Amniotic stem cell (primary cell): ENCODE measurements at regions not wholly inside any gene's neighbourhood (a gene's known extent, or its start where the extent isn't known, plus 50 kb on each side); places are given as distances from the start of the nearest gene placed in this dataset.
"Not testable (repeated sequence)": the region's sequence is repeated elsewhere in the genome, so short reads cannot be mapped to it uniquely, and the experiment has no call there.

Experiments used
- DNase-seq: peaks from one replicate; lab custom pipeline; 2025; lab: John Stamatoyannopoulos, UW

DNA sequence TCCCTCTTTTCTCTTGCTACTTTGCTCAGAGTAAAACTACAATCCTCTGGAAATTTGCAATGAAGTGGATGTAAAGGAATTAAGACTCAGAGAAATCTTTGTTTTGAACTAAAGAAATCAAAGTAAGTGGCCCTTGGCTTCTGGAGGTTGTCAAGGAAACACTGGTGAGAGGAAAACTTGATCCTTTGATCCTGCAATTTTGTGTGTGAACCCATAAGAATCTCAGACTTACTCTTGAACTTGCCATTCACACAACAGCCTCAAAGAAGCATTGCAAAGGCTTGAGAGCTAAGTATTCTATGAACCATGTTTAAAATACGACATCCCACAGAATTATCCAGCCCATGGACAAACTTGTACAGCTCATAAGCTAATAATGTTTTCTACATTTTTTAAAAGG is 827.5 kb downstream of the TAF11L14 start:
- no peak for DNase-seq

DNA sequence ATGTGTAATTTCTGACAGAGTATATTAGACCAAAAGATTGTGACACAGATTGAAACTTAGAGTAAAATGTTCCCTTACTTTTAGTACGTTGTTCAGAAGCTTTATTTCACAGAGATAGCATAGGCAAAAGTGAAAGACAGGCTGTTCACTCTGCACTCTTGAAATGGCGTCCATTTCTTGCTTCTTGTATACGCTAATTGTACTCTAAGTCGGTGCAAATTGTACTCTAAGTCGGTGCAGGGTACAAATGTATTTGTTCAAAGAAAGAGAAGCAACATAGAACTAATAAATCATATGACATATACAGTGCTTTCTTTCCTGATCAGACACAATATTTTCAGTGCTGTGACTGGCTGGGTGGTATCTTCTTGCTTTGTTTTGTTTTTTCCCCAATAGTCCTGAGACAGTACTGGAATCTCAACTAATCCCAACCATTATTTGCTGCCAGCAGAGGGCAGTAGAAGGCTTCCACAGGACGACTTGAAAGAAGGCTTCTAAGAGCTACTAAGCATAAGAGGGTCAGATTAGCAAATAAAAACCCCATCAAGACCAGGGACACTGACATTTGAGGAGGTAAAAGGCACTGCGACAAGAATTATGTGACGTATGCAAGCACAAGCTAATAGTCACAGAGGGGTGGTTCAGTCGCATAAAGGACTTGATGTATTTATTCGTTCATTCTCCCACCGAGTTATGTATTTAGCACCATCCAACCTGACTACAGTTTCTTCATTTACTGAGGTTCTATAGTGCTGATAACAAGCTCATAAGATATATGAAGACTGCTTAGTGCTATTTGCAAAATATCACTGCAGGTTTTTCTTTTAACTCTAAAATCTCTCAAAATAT is 831.8 kb downstream of the TAF11L14 start:
- DNase-seq: peak; percentile 0

DNA sequence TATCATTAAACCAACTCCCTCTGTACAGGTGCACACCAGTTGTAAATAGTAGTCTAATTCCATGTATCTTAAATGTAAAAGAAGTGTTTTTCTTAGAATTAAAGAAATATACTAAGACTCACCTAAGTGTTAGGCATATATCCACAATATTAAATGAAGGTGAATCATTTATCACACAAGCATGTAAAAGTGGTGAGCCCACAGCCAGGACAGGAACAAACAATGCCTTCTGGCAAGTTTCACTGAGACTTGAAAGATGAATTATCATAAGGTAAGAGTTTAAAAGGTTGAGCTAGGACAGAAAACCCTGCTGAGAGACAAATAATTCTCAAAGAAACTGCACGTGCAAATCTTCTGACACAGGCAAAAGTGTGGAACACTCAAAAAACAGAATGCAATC is 832.5 kb downstream of the TAF11L14 start:
- no peak for DNase-seq

DNA sequence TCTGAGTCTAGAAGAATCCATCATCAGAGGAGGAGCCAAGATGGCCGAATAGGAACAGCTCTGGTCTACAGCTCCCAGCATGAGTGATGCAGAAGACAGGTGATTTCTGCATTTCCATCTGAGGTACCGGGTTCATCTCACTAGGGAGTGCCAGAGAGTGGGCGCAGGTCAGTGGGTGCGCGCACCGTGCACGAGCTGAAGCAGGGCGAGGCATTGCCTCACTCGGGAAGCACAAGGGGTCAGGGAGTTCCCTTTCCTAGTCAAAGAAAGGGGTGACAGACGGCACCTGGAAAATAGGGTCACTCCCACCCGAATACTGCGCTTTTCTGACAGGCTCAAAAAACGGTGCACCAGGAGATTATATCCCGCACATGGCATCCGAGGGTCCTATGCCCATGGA is 837.5 kb downstream of the TAF11L14 start:
- not testable (repeated sequence) for DNase-seq

DNA sequence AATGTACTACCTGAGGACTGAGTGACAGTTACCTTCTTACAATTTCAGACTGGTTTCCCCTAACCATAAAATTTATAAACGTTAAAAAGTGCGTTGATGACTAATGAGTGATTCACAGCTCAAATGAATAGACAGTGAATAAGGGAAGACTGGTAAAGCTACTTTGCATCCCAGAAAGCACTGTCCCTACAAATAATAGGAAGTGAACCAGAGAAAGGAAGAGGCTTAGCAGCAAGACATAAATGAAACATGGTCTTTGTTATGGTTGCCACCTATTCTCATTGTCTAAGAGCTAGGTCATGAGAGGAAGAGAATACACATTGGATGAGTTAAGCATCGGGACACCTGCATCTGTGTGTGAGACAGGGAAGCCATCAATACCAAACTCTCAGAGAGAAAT is 849.2 kb downstream of the TAF11L14 start:
- DNase-seq: no peak

DNA sequence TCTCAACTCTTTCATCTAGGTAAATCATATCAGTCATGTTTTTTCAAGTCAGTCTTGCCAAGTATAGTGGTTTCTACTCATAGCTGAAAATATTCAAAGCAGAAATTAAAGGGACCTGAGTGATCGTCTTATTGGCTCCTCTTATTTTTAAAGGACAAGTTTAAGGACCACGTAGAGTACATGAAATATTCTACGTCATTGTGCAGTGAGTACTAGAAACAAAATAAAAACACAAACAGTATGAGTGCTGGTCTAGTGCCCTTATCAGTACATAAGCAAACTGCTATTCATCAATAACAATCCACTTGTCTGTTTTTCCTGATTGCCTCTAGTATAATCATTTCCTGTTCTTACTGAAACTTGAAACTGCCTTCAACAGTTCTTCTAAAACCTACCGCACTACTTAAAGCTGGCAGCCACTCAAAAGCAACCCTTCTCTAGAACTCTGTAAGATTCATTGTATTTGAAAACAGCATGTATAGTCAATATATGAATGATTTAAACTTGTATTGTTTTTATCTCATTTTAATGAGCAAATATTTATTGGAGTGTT is 853.7 kb downstream of the TAF11L14 start:
- DNase-seq: no peak

DNA sequence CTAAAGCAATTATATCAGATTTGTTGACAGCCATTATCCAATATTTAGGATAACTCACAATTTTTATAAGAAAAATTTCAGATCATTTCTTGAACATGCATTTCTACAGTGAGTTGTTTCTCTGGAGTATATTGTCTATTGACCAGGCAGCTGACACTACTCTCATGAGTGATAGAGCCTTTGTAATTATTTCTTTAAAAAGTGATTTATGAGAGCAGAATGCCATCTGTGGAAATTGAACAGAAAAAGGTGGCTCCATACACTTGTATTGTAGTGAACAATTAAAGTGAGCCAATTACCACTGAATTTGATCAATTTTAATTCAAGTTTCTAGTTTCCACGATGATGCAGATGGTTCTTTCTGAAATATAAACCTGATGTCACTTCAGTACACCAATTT is 855.4 kb downstream of the TAF11L14 start:
- DNase-seq: no peak

DNA sequence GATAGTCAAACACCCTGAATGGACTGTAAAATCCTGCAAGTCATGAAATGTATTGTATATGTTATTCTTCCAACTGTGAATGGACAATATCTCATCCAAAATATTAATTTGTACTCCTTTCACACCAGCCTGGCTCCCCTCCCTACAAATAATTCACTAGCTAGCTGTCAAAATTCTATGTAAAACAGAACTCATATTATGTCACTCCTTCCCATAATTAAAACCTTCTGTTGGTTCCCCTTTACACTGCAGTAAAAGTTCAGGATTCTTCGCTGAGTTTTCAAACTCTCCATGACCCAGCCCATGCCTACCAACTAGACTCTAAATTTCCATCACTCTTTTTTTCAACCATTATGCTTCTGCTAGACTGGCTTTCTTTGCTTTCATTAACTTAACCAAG is 857.1 kb downstream of the TAF11L14 start:
- DNase-seq: no peak

DNA sequence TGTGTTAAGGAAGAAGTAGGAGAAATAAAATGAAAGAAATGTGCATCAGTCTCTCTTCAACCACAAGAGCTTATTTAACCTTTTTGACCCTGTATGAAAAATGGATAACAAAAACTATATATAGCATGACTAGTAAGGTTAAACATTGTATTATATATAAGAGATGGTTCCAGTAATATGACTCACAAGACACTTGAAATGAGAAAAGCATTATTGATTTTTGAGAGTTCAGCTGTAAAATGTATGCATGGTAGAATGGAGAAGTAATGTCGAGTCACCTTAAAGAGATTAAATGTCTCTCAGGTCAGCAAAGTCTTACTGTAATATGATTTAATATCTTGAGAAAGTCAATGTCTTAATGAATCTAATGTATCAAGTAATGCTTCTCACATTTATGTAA is 860.9 kb downstream of the TAF11L14 start:
- DNase-seq: no peak

DNA sequence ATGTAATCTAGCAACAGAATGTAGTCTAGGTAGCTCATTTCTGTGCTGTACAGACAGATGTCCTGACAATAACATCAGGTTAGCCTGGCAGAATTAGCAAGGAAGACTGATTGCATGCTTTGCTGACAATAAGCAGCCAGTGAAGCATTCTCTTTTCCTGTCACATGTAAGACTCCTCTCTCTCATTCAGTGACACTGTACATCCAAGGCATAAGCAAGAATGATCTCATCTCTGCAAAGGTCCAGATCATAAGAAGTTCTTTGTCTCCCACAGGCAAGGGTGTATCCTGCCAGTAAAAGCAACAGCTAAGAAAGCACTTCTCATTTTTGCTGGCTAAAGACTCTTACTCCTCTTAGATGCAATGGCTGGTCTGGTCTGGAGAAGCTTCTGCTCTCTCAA is 861.8 kb downstream of the TAF11L14 start:
- no peak for DNase-seq

DNA sequence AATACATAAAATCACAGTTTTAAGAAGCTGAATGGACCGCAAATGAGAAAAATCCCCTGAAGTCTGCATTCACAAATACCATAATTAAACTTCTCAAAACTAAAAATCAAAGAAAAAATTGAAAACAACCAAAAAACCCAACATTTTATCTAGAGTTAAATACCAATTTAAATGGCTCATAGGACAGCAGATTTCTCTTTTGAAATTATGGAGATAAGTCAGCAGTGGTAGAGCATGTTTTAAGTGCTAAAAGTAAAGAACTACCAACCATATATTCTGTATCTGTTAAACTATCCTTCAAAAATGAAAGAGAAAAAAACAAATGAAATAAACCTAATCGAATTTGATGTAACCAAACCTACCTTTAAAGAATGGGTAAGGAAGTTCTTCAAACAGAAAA is 862.8 kb downstream of the TAF11L14 start:
- no peak for DNase-seq

DNA sequence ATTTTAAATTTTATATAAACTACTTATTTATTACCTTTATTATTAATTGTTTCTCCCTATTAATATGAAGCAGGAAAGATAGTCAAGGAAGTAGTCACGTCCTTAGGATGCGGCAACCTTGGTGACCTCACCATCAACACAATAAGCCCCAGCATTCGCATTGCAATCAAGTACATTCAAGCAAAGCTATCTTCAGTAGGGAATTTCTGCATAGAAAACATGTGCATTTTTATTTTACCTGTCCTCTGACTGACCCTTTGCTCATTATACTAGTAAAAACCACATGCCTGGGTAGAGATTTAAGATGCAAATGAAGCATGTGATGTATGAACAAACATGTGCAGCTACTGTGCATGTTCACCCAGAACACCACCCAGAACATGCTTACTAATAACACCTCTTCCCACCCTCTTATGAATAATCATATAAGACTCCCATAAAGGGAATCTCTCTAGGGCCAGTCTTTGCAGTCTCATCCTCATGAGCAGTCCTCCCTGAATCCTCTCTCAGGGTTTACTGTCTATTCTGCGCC is 869.6 kb downstream of the TAF11L14 start:
- DNase-seq: no peak

DNA sequence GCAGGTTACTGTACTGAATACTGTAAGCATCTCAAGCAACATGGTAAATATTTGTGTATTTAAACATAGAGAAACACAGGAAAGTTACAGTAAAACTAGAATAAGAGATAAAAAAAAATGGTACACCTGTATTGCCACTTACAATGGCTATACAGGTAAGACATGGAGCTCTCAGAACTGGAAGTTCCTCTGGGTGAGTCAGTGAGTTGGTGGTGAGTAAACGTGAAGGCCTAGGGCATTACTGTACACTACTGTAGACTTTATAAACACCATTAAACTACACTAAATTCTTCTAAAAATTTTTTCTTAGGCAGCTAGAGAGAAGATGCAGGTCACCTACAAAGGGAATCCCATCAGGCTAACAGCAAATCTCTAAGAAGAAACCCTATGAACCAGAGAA is 872.9 kb downstream of the TAF11L14 start:
- no peak for DNase-seq

DNA sequence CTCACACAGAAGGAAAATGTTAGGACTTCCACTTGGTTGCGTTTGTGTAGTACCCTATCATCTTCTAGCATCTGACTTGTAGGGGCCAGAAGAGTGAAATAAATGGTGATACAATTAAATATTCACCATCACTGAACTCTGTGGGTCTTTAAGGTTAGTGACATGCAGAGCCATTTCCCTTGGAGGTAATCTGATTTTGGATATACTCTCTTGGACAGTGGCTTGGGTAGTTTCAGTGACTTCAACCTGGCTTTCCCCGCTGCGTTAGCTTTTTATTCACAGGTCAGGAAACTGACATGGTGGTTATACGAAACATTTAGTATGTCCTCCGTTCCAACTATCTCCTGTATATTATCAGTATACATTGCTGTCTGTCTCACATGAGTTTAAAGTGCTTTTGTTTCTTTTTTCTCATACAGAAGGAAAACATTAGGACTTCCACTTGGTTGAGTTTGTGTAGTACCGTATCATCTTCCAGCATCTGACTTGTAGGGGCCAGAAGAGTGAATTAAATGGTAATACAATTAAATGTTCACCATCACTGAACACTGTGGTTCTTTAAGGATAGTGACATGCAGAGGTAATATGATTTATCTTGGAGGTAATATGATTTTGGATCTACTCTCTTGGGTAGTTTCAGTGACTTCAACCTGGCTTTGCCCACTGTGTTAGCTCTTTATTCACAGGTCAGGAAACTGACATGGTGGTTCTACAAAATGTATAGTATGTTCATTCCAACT is 883.6 kb downstream of the TAF11L14 start:
- DNase-seq: no peak

DNA sequence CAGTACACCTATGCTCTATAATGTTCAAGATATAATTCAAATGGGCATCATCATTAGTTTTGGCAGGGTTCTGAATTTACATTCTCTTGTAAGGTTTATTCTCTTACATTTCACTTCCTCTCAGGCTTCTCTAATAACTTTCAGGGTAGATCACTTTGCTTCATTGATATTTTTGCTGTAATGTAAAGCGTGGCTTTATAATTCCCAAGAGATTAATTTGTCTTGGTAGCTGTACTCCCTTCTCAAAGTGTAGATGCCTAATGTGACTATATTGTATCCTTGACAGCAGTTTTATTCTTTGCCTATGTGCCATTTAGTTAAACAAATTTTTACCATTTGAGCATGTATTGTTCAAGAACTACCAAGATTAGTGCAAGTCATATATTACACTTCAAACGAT is 889.1 kb downstream of the TAF11L14 start:
- DNase-seq: no peak

DNA sequence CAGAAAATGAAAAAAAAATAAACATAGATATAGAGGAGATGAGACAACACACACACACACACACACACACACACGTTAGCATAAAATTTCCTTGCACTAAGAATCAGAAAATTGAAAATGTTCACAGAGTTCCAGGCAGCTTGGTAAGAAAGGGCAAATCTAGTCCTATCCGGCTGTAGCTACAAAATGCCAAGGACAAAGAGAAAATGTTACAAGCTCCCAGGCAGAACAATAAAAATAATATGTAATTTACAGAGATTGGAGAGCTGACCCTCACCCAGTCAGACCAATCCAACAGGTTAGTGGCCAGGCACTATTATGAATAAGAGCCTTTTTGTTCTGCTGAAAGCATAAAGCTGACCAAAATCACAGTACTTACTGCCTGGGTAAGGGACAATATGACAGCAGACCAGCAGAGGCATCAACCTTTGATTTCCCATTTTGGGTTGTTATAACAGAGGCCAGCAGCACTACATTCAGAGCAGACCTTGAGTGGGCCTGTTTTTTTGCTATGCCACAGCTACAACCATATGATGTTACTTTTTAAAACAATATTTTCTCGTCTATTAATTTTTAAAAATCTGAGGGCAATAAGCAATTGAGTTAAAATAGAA is 892.6 kb downstream of the TAF11L14 start:
- no peak for DNase-seq

DNA sequence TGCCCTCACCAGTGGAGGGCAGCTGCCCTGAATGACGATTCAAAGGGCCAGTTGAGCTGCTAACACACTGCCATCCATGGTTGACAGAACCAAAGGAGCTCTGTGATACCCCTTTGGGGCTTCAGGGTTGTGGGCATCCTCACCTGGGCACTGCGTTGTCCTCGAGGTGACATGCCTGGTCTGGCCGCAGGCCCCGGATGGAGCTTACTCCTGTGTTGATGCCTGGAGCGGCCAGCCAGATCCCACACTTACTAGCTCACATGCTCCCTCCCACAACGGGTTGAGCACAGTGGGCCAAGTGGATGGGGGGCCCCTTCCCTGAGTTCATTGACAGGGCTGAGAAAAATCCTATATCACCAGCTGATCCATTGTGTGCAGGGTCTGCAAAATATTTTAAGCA is 898.9 kb downstream of the TAF11L14 start:
- DNase-seq: no peak

DNA sequence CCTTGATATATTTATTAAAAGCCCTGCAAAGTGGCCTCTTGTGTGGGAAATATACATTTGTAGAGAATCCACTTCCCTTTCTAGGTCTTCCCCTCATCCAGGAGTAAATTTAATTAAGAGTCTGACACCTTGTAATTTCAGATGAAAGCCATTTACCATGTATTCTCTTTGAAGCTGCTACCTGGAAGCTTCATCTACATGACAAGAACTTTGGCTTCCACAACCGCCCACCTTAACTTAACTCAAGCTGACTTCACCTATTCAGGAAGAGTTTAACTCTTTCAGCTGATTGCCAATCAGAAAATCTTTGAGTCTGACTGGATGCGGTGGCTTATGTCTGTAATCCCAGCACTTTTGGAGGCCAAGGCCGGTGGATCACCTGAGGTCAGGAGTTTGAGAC is 899.9 kb downstream of the TAF11L14 start:
- no peak for DNase-seq

DNA sequence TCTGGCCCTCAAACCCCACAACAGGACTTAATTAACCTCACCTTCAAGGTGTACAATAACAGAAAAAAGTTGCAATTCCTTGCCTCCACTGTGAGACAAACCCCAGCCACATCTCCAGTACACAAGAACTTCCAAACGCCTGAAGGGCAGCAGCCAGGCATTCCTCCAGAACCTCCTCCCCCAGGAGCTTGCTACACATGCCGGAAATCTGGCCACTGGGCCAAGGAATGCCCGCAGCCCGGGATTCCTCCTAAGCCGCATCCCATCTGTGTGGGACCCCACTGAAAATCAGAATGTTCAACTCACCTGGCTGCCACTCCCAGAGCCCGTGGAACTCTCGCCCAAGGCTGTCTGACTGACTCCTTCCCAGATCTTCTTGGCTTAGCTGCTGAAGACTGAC is 901.5 kb downstream of the TAF11L14 start:
- not testable (repeated sequence) for DNase-seq

DNA sequence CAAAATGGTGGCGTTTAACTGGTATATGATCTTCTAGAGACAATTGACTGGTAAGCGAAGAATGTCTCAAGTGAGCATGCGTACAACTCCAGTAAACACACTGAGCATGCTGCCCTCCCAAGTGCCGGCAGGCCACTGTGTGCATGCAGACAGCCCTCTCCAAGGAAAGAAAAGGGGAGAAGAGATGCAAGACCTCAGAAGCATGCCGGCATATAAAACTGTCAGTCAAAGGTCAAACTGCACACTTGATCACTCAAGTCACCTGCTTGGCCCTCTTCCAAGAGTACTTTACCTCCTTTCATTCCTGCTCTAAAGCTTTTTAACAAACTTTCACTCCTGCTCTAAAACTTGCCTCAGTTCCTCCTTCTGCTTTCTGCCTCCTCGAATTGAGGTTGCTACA is 910.2 kb downstream of the TAF11L14 start:
- no peak for DNase-seq

DNA sequence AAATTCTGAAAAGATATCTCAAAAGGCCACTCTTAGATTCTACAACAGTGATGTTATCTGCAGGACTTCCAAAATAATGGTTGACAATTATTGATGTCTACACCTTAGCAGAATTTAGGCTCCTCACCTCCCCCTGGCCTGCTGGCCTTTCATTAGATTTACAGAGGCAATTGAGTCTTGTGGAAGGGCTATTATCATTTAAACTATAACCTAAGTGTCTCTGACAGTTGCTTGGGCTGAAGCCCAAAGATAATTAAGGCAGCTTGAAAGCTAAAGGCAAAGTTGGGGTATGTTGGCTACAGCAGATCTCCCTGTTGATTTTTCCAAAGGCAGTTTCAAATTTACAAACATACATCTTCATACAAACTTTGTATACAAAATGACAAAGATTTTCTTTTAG is 912.3 kb downstream of the TAF11L14 start:
- no peak for DNase-seq

DNA sequence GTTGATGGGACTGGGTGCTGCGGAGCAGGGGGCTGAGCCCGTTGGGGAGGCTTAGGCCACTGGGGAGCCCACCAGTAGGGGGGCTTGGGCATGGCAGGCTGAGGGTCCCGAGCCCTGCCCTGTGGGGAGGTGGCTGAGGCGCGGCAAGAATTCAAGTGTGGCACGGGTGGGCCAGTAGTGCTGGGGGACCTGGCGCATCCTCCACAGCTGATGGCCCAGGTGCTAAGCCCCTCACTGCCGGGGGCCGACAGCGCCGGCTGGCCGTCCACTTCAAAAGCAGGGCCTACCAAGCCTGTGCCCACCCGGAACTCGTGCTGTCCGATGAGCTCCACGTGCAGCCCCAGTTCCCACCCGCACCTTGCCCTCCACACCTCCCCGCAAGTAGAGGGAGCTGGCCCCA is 917.5 kb downstream of the TAF11L14 start:
- DNase-seq: no peak

DNA sequence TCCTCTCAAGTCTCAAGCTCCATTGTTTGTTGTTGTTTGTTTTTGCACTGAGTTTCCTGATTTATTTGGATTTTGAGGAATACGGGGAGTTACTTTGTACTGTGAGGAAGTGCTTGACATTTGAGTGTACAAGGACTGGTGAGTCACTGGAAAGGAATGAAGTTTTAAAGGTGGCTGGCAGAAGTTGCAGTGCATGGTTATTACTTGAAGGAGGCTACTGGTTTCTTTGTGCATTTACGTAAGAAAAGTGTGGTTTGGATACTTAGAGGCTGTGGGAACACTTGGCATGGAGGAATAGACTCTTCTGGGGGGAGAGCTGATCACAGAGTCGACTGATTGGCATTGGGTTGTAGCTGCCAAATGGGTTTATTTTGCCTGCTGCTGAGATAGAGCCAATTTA is 919.0 kb downstream of the TAF11L14 start:
- DNase-seq: no peak
